Keratinocyte (primary cell): ENCODE measurements at regions not wholly inside any gene's neighbourhood (a gene's known extent, or its start where the extent isn't known, plus 50 kb on each side); places are given as distances from the start of the nearest gene placed in this dataset.

Source experiments
- DNase-seq: peaks from one replicate; pipeline ENCODE4 v3.0.0-alpha.2; 2011; ENCODE audit warnings: low read depth, missing footprints, low spot score
- FAIRE-seq: peaks from 2 replicates; lab custom pipeline; 2011; peaks lifted over from hg19 to GRCh38; lab: Jason Lieb, UNC
- H2AFZ ChIP-seq: 2 replicates; pipeline ENCODE4 v1.6.0; 2012; ENCODE audit warnings: low read length, control low read depth, inconsistent platforms; ENCODE audit not compliant: control insufficient read depth
- H3K27ac ChIP-seq: 2 replicates; pipeline ENCODE4 v1.5.1; 2011; ENCODE audit warnings: low read length; ENCODE audit not compliant: control insufficient read depth, insufficient read depth
- H3K27me3 ChIP-seq: 3 replicates; pipeline ENCODE4 v1.6.0; 2011; ENCODE audit warnings: low read length; ENCODE audit not compliant: control insufficient read depth, insufficient read depth; ENCODE audit errors: extremely low read depth
- H3K36me3 ChIP-seq, 2 experiments: 2 replicates in 1 of 2; 3 replicates in 1 of 2; pipeline ENCODE4 v1.5.1; 2011; ENCODE audit warnings: low read length in 2 of 2, mild to moderate bottlenecking in 1 of 2; ENCODE audit not compliant: control insufficient read depth in 2 of 2, insufficient read depth in 2 of 2; ENCODE audit errors: extremely low read depth in 1 of 2
- H3K4me1 ChIP-seq: 3 replicates; pipeline ENCODE4 v1.5.1; 2011; ENCODE audit warnings: low read length; ENCODE audit not compliant: control insufficient read depth, insufficient read depth; ENCODE audit errors: extremely low read depth
- H3K4me2 ChIP-seq: 3 replicates; pipeline ENCODE4 v1.6.0; 2011; ENCODE audit warnings: low read depth, low read length; ENCODE audit not compliant: control insufficient read depth, insufficient read depth; ENCODE audit errors: extremely low read depth
- H3K4me3 ChIP-seq, 3 experiments: fragments of 200-600 bp in 1 of 3; sonication (generic) in 1 of 3; 2 replicates in 2 of 3; 3 replicates in 1 of 3; pipeline ENCODE4 v1.5.1; 2011 to 2016; ENCODE audit warnings: low read length in 3 of 3, mild to moderate bottlenecking in 3 of 3, control low read depth in 2 of 3, inconsistent platforms in 1 of 3, low read depth in 1 of 3, mixed read lengths in 1 of 3, mixed run types in 1 of 3, moderate library complexity in 1 of 3; ENCODE audit not compliant: control insufficient read depth in 2 of 3, insufficient read depth in 2 of 3; ENCODE audit errors: extremely low read depth in 1 of 3
- H3K79me2 ChIP-seq: 2 replicates; pipeline ENCODE4 v1.6.0; 2012; ENCODE audit warnings: low read length; ENCODE audit not compliant: control insufficient read depth, insufficient read depth
- H3K9ac ChIP-seq: 3 replicates; pipeline ENCODE4 v1.6.0; 2011; ENCODE audit warnings: low read length; ENCODE audit not compliant: control insufficient read depth, insufficient read depth; ENCODE audit errors: extremely low read depth
- H3K9me1 ChIP-seq: 3 replicates; pipeline ENCODE4 v1.6.0; 2011; ENCODE audit warnings: low read length; ENCODE audit not compliant: control insufficient read depth, insufficient read depth; ENCODE audit errors: extremely low read depth
- H3K9me3 ChIP-seq: 2 replicates; pipeline ENCODE4 v1.5.1; 2012; ENCODE audit warnings: low read depth, low read length; ENCODE audit not compliant: control insufficient read depth
- H4K20me1 ChIP-seq: 3 replicates; pipeline ENCODE4 v1.6.0; 2011; ENCODE audit warnings: low read length; ENCODE audit not compliant: control insufficient read depth, insufficient read depth; ENCODE audit errors: extremely low read depth
- CTCF ChIP-seq, 3 experiments: IDR thresholded peaks in 1 of 3; conservative IDR thresholded peaks in 1 of 3; optimal IDR thresholded peaks in 1 of 3; 2 replicates in 2 of 3; 3 replicates in 1 of 3; pipeline versions ENCODE3 to v1.5.1; 2011; ENCODE audit warnings: low read length in 3 of 3, mild to moderate bottlenecking in 3 of 3, moderate library complexity in 2 of 3, control low read depth in 1 of 3, inconsistent platforms in 1 of 3; ENCODE audit not compliant: insufficient read depth in 2 of 3; ENCODE audit errors: extremely low read depth in 1 of 3
- EZH2 ChIP-seq: IDR thresholded peaks from one replicate; pipeline ENCODE4 v1.6.1; 2012; ENCODE audit warnings: inconsistent platforms, mild to moderate bottlenecking, low read length, moderate library complexity
- dilution Hi-C: fragments of 300-500 bp; cut with MboI; formaldehyde crosslinking; loops from one replicate; pipeline ENCODE4 v1.7.0; 2020; ENCODE audit warnings: low sequenced_read_pairs; ENCODE audit not compliant: extremely low pct_ligation_motif_present

GRCh38 chr5:124824637-124825158, 78.3 kb upstream of the ZNF608 start:
- no peaks in the 10 kb centered on the region for H3K27me3 ChIP-seq
- no peak overlapping the region for H3K9ac ChIP-seq
- no peaks in the 10 kb centered on the region for H3K9me1 ChIP-seq
- DNase-seq: no peak
- no peak overlapping the region for H2AFZ ChIP-seq
- TF ChIP-seq CTCF (optimal IDR thresholded peaks at IDR 0.05 in 1 of 3, IDR thresholded peaks at IDR 0.05 in 1 of 3, conservative IDR thresholded peaks at IDR 0.05 in 1 of 3; ENCODE audit: extremely low read depth in 1 of 3, insufficient read depth in 2 of 3, low read length in 3 of 3): no peak
- no peak for TF ChIP-seq EZH2
- H3K36me3 ChIP-seq: no peaks in the 10 kb centered on the region
- no peak overlapping the region for H3K27ac ChIP-seq
- peak; percentile 29 for FAIRE-seq
- no peaks in the 10 kb centered on the region for H3K79me2 ChIP-seq
- H3K4me2 ChIP-seq: no peak overlapping the region
- no peaks in the 10 kb centered on the region for H4K20me1 ChIP-seq
- dilution Hi-C loops: no loop called here
- peaks cover 3% of the 10 kb centered on the region for H3K4me1 ChIP-seq
- no peaks in the 10 kb centered on the region for H3K9me3 ChIP-seq
- no peak overlapping the region for H3K4me3 ChIP-seq

GRCh38 chr5:124825250-124825982, 79.0 kb upstream of the ZNF608 start:
- H3K9ac ChIP-seq: no peak overlapping the region
- H3K36me3 ChIP-seq: no peaks in the 10 kb centered on the region
- H4K20me1 ChIP-seq: no peaks in the 10 kb centered on the region
- H3K4me3 ChIP-seq: no peak overlapping the region
- no peak overlapping the region for H3K4me2 ChIP-seq
- DNase-seq (no peak), FAIRE-seq (no peak)
- no peak overlapping the region for H3K27ac ChIP-seq
- H3K27me3 ChIP-seq: no peaks in the 10 kb centered on the region
- H3K9me3 ChIP-seq: no peaks in the 10 kb centered on the region
- dilution Hi-C loops: no loop called here
- H2AFZ ChIP-seq: no peak overlapping the region
- H3K9me1 ChIP-seq: no peaks in the 10 kb centered on the region
- TF ChIP-seq CTCF (optimal IDR thresholded peaks at IDR 0.05 in 1 of 3, IDR thresholded peaks at IDR 0.05 in 1 of 3, conservative IDR thresholded peaks at IDR 0.05 in 1 of 3; ENCODE audit: extremely low read depth in 1 of 3, insufficient read depth in 2 of 3, low read length in 3 of 3): no peak
- TF ChIP-seq EZH2: no peak
- H3K4me1 ChIP-seq: peaks cover 3% of the 10 kb centered on the region
- no peaks in the 10 kb centered on the region for H3K79me2 ChIP-seq
